HEK293T (cell line): ENCODE measurements at regions not wholly inside any gene's neighbourhood (a gene's known extent, or its start where the extent isn't known, plus 50 kb on each side); places are given as distances from the start of the nearest gene placed in this dataset.

Source experiments
- CTCF ChIA-PET: fragments of 350-600 bp; formaldehyde crosslinking; extraction: SDS; loops from one replicate; lab custom pipeline; 2021; ENCODE audit warnings: antibody characterized with exemption, inconsistent platforms; lab: Yijun Ruan, JAX
- POLR2A ChIA-PET: fragments of 350-600 bp; formaldehyde crosslinking; extraction: SDS; loops from one replicate; lab custom pipeline; 2020; ENCODE audit warnings: antibody characterized with exemption, inconsistent platforms; lab: Yijun Ruan, JAX
- DNase-seq: peaks from one replicate; pipeline ENCODE4 v3.0.0; 2012; ENCODE audit warnings: mixed read lengths; ENCODE audit errors: extremely low spot score
- ARNT ChIP-seq: fragments of 450-650 bp; IDR thresholded peaks from 2 replicates; pipeline ENCODE4 v1.6.1; 2017; ENCODE audit warnings: mild to moderate bottlenecking
- BHLHE40 ChIP-seq: fragments of 450-650 bp; IDR thresholded peaks from 2 replicates; pipeline ENCODE4 v1.6.1; 2016; ENCODE audit warnings: mild to moderate bottlenecking, moderate library complexity, borderline replicate concordance
- CTBP1 ChIP-seq: fragments of 450-650 bp; IDR thresholded peaks from 2 replicates; pipeline ENCODE4 v1.6.1; 2016; ENCODE audit warnings: borderline replicate concordance
- ELF4 ChIP-seq: fragments of 450-650 bp; IDR thresholded peaks from 2 replicates; pipeline ENCODE4 v1.6.1; 2017; ENCODE audit warnings: antibody characterized with exemption
- FOXA1 ChIP-seq: fragments of 450-650 bp; IDR thresholded peaks from 2 replicates; pipeline ENCODE4 v1.6.1; 2016; ENCODE audit warnings: mild to moderate bottlenecking
- FOXK2 ChIP-seq: fragments of 450-650 bp; IDR thresholded peaks from 2 replicates; pipeline ENCODE4 v1.6.1; 2016; ENCODE audit warnings: mild to moderate bottlenecking
- FOXM1 ChIP-seq: fragments of 450-650 bp; IDR thresholded peaks from 2 replicates; pipeline ENCODE4 v1.6.1; 2017; ENCODE audit warnings: mild to moderate bottlenecking, borderline replicate concordance
- HDGF ChIP-seq: fragments of 450-650 bp; IDR thresholded peaks from 2 replicates; pipeline ENCODE4 v1.6.1; 2017; ENCODE audit warnings: antibody characterized with exemption, borderline replicate concordance
- L3MBTL2 ChIP-seq: fragments of 450-650 bp; conservative IDR thresholded peaks from 2 replicates; pipeline ENCODE4 v1.6.1; 2016; ENCODE audit warnings: mild to moderate bottlenecking
- LEF1 ChIP-seq: fragments of 450-650 bp; IDR thresholded peaks from 2 replicates; pipeline ENCODE4 v1.6.1; 2017; ENCODE audit warnings: mild to moderate bottlenecking, borderline replicate concordance
- NFRKB ChIP-seq: fragments of 450-650 bp; IDR thresholded peaks from 2 replicates; pipeline ENCODE4 v1.6.1; 2016; ENCODE audit warnings: mild to moderate bottlenecking, moderate library complexity
- PKNOX1 ChIP-seq: fragments of 450-650 bp; IDR thresholded peaks from 2 replicates; pipeline ENCODE4 v1.6.1; 2016
- SP1 ChIP-seq: fragments of 450-650 bp; IDR thresholded peaks from 2 replicates; pipeline ENCODE4 v1.6.1; 2017
- SUZ12 ChIP-seq: fragments of 450-650 bp; IDR thresholded peaks from 2 replicates; pipeline ENCODE4 v1.6.1; 2016; ENCODE audit warnings: mild to moderate bottlenecking
- TARDBP ChIP-seq: fragments of 450-650 bp; IDR thresholded peaks from 2 replicates; pipeline ENCODE4 v1.6.1; 2016
- ZNF384 ChIP-seq: fragments of 450-650 bp; IDR thresholded peaks from 2 replicates; pipeline ENCODE4 v1.6.1; 2016

- ChIA-PET POLR2A (no interaction called here), CTCF (no interaction called here)
- TF ChIP-seq HDGF: no peak
- no peak for TF ChIP-seq LEF1
- TF ChIP-seq FOXK2: no peak
- no peak for TF ChIP-seq BHLHE40
- no peak for TF ChIP-seq ZNF384
- TF ChIP-seq SUZ12: no peak
- no peak for TF ChIP-seq PKNOX1
- no peak for TF ChIP-seq L3MBTL2
- no peak for TF ChIP-seq NFRKB
- TF ChIP-seq SP1: no peak
- TF ChIP-seq ARNT: no peak
- TF ChIP-seq ELF4: no peak
- no peak for TF ChIP-seq CTBP1
- no peak for TF ChIP-seq FOXM1
- no peak for TF ChIP-seq TARDBP
- TF ChIP-seq FOXA1: no peak
- no peak for DNase-seq
These were observed 267.4 kb downstream of the ATG4C start for GRCh38 chr1:63051356-63051755.

GRCh38 chr1:63051886-63052285, 268.0 kb downstream of the ATG4C start:
- no peak for TF ChIP-seq CTBP1
- TF ChIP-seq BHLHE40: no peak
- TF ChIP-seq SP1: no peak
- TF ChIP-seq FOXM1: no peak
- no peak for TF ChIP-seq NFRKB
- no peak for TF ChIP-seq TARDBP
- no peak for TF ChIP-seq FOXK2
- TF ChIP-seq ARNT: no peak
- no peak for TF ChIP-seq HDGF
- no peak for TF ChIP-seq FOXA1
- TF ChIP-seq ELF4: no peak
- TF ChIP-seq L3MBTL2: no peak
- no peak for TF ChIP-seq PKNOX1
- no peak for TF ChIP-seq LEF1
- no peak for TF ChIP-seq ZNF384
- no peak for TF ChIP-seq SUZ12
- DNase-seq: no peak
- CTCF ChIA-PET: no interaction called here
- POLR2A ChIA-PET: no interaction called here

GRCh38 chr1:63054184-63054583, 268.2 kb upstream of the FOXD3 start:
- CTCF ChIA-PET: no interaction called here
- TF ChIP-seq TARDBP: no peak
- no peak for TF ChIP-seq CTBP1
- no peak for TF ChIP-seq SP1
- no peak for TF ChIP-seq PKNOX1
- TF ChIP-seq FOXM1: no peak
- TF ChIP-seq FOXA1: no peak
- TF ChIP-seq LEF1: no peak
- DNase-seq: no peak
- POLR2A ChIA-PET: no interaction called here

- DNase-seq: no peak
- TF ChIP-seq TARDBP (no peak), HDGF (no peak), CTBP1 (no peak), ELF4 (no peak), ARNT (no peak), SP1 (no peak), L3MBTL2 (no peak), SUZ12 (no peak), BHLHE40 (no peak), LEF1 (no peak), FOXM1 (no peak), PKNOX1 (no peak), NFRKB (no peak), FOXK2 (no peak), ZNF384 (no peak), FOXA1 (no peak)
- ChIA-PET CTCF (no interaction called here), POLR2A (no interaction called here)
These were observed 259.0 kb upstream of the FOXD3 start for GRCh38 chr1:63063367-63063766.

GRCh38 chr1:63064135-63064534, 258.2 kb upstream of the FOXD3 start:
- no peak for DNase-seq
- CTCF ChIA-PET: no interaction called here
- POLR2A ChIA-PET: no interaction called here
- TF ChIP-seq TARDBP (no peak), LEF1 (no peak), FOXM1 (no peak), ARNT (no peak), SUZ12 (no peak), ZNF384 (no peak), FOXA1 (no peak)

GRCh38 chr1:63068626-63069025, 253.7 kb upstream of the FOXD3 start:
- no peak for DNase-seq
- no peak for TF ChIP-seq FOXM1
- TF ChIP-seq LEF1: no peak
- no peak for TF ChIP-seq NFRKB
- TF ChIP-seq HDGF: no peak
- no peak for TF ChIP-seq FOXA1
- ChIA-PET POLR2A (no interaction called here), CTCF (no interaction called here)
